HG03342 (cell line): ENCODE measurements at regions not wholly inside any gene's neighbourhood (a gene's known extent, or its start where the extent isn't known, plus 50 kb on each side); places are given as distances from the start of the nearest gene placed in this dataset.

ENCODE experiments used
- ATAC-seq: cut with Tn5 transposase; IDR thresholded peaks from one replicate; pipeline ENCODE4 v1.9.1; 2021; ENCODE audit warnings: mild to moderate bottlenecking, moderate library complexity; ENCODE audit not compliant: unreplicated experiment

- ATAC-seq, result no peak
Observed at GRCh38 chr3:30945291-30945690, 50.8 kb upstream of the GADL1 start.

GRCh38 chr3:30948426-30948825 lies 54.0 kb upstream of the GADL1 start:
- ATAC-seq, result no peak

- no peak for ATAC-seq
Observed at GRCh38 chr3:30951826-30952225, 57.4 kb upstream of the GADL1 start.

DNA sequence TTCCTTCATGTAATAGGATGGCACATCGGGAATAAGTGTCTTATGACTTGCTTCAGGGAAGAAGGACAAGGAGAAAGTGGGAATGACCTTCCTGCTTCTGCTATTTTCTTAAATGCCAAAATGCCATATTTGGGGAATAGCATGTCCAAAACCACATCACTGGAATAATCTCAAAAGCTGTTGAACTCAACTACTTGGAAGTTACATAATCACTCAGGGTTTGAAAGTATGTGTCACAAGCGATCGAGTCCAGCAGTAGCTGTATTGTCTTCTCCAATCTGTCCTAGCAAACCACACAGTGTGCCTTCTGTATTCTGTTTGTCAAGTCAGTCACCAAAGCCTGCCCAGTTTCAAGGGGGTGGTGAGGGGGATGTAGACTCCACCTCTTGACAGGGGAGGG lies 58.3 kb upstream of the GADL1 start:
- ATAC-seq, result no peak

DNA sequence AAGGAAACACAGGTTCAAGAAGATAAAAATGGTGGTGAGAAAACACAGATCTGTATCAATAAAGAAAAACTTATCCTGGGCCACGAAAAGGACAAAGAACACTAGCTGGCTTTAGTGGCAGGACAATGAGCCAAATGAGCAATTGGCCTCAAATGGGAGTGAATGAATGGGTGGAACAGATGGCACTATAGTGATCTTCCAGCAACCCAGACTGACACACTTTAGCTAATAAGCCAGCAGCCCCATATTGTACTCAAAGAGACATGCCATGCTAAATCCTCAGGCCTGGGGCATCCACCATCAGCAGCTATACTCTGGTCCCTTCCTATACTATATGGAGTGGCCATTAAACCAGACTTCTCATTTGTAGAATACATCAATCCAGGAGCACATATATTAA lies 60.0 kb upstream of the GADL1 start:
- ATAC-seq, result no peak

DNA sequence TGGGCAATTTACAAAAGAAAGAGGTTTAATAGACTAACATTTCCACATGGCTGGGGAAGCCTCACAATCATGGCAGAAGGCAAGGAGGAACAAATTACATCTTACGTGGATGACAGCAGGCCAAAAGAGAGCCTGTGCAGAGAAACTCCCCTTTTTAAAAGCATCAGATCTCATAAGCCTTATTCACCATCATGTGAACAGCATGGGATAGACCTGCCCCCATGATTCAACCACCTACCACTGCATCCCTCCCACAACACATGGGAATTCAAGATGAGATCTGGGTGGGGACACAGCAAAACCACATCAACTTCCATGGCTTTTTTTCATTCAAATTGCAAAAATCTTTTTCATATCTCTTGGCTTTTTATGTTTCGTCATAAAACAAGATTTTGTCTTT lies 67.6 kb upstream of the GADL1 start:
- no peak for ATAC-seq

DNA sequence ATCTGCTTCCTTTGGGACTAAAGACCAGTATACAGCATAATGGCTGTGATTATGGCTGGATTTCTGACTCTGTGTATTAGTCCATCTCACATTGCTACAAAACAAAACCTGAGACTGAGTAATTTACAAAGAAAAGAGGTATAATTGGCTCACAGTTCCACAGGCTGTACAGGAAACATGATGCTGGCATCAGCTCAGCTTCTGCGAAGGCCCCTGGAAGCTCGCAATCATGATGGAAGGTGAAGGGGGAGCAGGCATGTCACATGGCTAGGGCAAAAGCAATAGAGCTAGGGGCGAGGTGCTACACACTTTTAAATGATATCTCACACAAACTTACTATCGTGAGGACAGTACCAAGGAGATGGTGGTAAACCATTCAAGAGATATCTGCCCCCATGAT lies 68.0 kb upstream of the GADL1 start:
- ATAC-seq, result no peak

- no peak for ATAC-seq
Observed at GRCh38 chr3:30963223-30963722, 68.8 kb upstream of the GADL1 start.

DNA sequence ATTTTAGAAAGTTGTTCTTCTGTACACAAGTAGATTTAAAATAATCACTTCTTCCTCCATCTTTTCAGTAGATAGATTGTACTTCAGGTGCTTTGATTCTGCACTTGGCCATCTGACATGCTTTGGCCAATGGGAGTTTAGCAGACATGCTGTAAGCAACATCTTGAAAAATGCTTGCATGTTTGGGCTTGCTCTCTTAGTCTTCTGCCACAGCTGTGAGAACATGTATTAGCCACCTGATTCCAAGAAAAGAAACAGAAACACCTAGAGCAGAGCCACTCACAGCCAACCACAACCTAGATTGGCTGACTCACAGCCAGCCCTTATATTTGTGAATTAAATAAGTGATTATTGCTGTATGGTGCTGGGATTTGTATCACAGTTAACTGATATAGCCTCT lies 70.2 kb upstream of the GADL1 start:
- ATAC-seq, result peak; percentile 98

- no peak for ATAC-seq
Observed at GRCh38 chr3:30966896-30967295, 72.4 kb upstream of the GADL1 start.

DNA sequence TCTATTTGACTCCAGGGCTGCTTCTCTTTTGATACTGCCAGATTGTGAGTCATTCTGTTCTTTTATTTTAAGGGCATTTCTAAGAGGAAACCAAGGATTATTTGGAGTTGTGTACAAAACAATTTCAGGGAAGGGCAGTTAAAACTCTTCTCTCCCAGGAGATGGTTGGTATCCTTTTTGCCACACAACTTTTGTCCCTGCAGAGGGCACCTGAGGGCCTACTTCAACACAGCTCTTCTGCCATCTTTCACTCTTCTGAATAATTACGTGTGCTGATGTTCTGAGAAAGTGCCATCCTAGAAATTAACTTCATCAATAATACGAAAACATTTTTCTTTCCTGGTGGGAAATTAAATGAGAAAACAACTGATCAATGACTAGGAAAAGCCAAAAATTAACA lies 75.7 kb upstream of the GADL1 start:
- ATAC-seq, result no peak

- ATAC-seq, result no peak
Observed at GRCh38 chr3:30972449-30972848, 78.0 kb upstream of the GADL1 start.

DNA sequence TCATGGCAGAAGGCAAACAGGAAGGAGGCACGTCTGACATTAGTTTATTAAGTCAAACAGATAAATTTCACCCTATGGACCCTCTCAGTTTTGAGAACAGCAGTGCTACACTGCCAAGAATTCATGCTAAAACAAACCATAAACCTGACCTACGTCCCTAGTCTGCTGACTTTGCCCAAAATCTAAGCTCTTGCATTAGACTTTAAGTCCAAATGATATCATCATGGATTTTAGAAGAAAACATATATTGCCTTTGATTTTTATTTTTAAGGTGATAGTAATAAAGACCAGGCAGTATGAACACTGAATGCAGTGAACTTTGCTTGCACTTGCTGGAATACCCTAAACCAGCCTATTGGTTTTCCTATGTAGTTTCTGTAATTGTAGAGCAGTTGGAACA lies 79.6 kb upstream of the GADL1 start:
- ATAC-seq, result no peak

GRCh38 chr3:30977592-30977991 lies 83.1 kb upstream of the GADL1 start:
- no peak for ATAC-seq

- ATAC-seq, result no peak
Observed at GRCh38 chr3:30980993-30981392, 86.5 kb upstream of the GADL1 start.

DNA sequence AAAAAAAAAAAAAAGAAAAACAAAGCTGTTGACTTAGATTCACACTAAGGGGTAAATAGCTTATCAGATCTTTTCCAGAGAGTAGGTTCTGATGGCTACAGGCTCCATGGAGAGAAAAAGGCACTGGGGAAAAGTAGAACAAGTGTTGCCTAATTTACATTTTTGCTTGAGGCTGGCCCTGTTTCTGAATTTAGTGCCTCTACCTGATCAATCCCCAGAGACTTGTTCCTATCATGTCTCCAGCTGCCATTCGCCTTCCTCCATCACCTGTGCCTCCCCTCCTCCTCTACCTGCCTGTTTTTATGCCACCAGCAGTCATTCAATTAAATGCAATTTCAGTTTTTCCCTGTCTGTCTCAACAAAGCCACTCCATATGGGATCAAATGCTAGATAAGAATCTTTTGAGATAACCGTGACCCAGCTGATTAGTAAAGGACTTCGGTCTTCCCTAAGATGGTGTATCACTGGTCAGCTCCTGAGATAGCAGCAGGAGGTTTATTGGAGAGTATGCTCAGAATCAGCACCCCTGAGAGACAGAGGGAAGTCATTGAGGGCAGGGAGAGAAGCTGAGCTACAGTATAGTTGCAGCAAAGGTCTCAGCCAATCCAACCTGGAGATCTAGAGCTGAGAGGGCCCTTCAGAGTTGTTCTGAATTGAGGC lies 88.1 kb upstream of the GADL1 start:
- ATAC-seq, result no peak

- ATAC-seq, result peak; percentile 73
Observed at GRCh38 chr3:30984855-30985749, 90.6 kb upstream of the GADL1 start.

- ATAC-seq, result no peak
Observed at GRCh38 chr3:30986551-30986950, 92.1 kb upstream of the GADL1 start.

GRCh38 chr3:30988769-30989168 lies 94.3 kb upstream of the GADL1 start:
- ATAC-seq, result no peak

DNA sequence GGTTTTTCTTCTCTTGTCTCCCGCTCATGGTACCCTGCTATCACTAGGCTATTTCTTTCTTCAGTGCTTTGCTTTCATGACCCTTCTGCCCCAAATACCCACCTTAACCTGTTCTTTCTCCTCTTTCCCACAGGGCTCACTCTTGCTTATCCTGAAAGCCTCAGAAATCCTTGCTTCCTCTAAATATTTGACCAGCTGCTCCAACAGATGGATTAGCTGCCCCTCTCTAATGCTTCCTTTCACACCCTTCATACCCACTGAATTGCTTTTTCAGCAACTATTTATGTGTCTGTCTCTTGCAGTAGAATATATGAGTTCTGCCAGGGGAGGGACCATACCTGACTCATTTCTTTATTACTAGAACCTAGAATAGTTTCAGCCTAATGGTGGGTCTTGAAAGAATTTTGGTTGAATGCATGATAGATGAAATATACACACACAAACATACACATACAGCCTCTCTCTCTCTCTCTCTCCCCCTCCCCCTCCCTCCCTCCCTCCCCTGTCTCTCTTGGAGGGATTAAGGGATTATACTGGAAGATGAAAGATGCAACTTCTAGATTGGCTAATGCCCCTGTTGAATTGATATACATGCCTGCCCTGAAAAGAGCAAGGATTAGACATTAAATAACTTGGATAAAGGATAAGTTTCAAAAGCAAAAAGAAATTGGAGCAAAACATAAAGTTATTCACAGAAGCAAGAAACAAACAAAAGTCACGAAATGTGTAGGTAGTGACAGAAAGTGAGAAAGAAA lies 95.0 kb upstream of the GADL1 start:
- ATAC-seq, result no peak

- no peak for ATAC-seq
Observed at GRCh38 chr3:30996467-30996866, 102.0 kb upstream of the GADL1 start.

DNA sequence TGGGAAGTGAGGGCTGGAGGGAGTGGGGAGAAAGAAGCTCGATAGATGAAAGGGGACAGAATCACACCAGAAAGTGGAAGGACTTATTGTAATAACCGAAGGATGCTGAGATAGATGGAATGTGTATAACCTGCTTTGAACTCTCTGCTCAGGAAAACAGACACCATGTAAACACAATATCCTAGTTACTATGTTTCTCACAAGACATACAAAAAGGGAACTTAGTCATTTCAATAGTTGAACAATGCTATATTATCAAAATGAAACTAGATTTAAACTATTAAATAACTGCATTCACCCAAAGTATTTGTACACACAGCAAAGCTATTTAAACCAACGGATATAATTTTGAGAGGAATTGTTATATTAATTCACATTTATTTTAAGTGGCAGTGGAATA lies 108.3 kb upstream of the GADL1 start:
- ATAC-seq, result peak; percentile 72
